Ovary (tissue), 7 donors: ENCODE measurements at regions not wholly inside any gene's neighbourhood (a gene's known extent, or its start where the extent isn't known, plus 50 kb on each side); places are given as distances from the start of the nearest gene placed in this dataset.

Experiments
- DNase-seq, 5 donors: peaks; one replicate each; pipeline ENCODE4 v3.0.0-alpha.2; 2019 to 2020
- H3K27ac ChIP-seq, 2 donors: fragments of 200-600 bp; one replicate each; pipeline versions ENCODE4 v1.5.1 to v1.8.0; 2019 to 2022
- H3K27me3 ChIP-seq: fragments of 200-600 bp; one replicate; pipeline ENCODE4 v1.8.0; 2022
- H3K36me3 ChIP-seq: fragments of 200-600 bp; sonication (generic); one replicate; pipeline ENCODE4 v1.5.1; 2019
- H3K4me1 ChIP-seq: one replicate; pipeline ENCODE4 v1.8.1; 2013; ENCODE audit warnings: mild to moderate bottlenecking, moderate library complexity; ENCODE audit not compliant: insufficient read depth
- H3K4me3 ChIP-seq: fragments of 200-600 bp; sonication (generic); one replicate; pipeline ENCODE4 v1.5.1; 2017
- H3K9me3 ChIP-seq, 2 donors: fragments of 200-600 bp in 1 of 2; sonication (generic) in 1 of 2; one replicate each; pipeline versions ENCODE4 v1.5.1 to v1.8.1; 2013 to 2019; ENCODE audit warnings: mild to moderate bottlenecking in 1 of 2, moderate library complexity in 1 of 2
- CTCF ChIP-seq, 3 donors: fragments of 450-650 bp in 2 of 3; fragments of 200-600 bp in 1 of 3; IDR thresholded peaks; one replicate each; pipeline versions ENCODE4 v1.5.1 to v1.8.0; 2016 to 2022; ENCODE audit warnings: antibody characterized with exemption in 3 of 3, mild to moderate bottlenecking in 1 of 3
- EP300 ChIP-seq: sonication (generic); formaldehyde crosslinking; IDR thresholded peaks from one replicate; pipeline ENCODE4 v1.6.1; 2017; ENCODE audit warnings: antibody characterized with exemption
- POLR2A ChIP-seq: fragments of 450-650 bp; IDR thresholded peaks from one replicate; pipeline ENCODE4 v1.6.1; 2017; ENCODE audit warnings: antibody characterized with exemption, mild to moderate bottlenecking, moderate library complexity
- WGBS, 3 donors: extraction: QIAGEN DNeasy Blood & Tissue Kit in 1 of 3; methylation state at CpG; one replicate each; pipeline versions ENCODE4 v1.1.5 to v1.1.7; 2013 to 2017; 5-methylcytosine and 5-hydroxymethylcytosine counted together
- intact Hi-C, 4 donors: fragments of 100-400 bp; cut with DNase I; formaldehyde crosslinking; loops; one replicate each; pipeline versions ENCODE4 v1.11.0 to v1.15.1; 2022 to 2023
- donor health status: DM: no; HTN: no; CAD: no; lungs with moderate emphysema.
- donor health status: DM: no; HTN: no; CAD: no.
- donor health status: Bipolar disorder and iron deficiency.
- donor health status: DM: no; HTN: no; CAD: no.
- donor health status: DM: yes; HTN: yes; CAD: no.

DNA sequence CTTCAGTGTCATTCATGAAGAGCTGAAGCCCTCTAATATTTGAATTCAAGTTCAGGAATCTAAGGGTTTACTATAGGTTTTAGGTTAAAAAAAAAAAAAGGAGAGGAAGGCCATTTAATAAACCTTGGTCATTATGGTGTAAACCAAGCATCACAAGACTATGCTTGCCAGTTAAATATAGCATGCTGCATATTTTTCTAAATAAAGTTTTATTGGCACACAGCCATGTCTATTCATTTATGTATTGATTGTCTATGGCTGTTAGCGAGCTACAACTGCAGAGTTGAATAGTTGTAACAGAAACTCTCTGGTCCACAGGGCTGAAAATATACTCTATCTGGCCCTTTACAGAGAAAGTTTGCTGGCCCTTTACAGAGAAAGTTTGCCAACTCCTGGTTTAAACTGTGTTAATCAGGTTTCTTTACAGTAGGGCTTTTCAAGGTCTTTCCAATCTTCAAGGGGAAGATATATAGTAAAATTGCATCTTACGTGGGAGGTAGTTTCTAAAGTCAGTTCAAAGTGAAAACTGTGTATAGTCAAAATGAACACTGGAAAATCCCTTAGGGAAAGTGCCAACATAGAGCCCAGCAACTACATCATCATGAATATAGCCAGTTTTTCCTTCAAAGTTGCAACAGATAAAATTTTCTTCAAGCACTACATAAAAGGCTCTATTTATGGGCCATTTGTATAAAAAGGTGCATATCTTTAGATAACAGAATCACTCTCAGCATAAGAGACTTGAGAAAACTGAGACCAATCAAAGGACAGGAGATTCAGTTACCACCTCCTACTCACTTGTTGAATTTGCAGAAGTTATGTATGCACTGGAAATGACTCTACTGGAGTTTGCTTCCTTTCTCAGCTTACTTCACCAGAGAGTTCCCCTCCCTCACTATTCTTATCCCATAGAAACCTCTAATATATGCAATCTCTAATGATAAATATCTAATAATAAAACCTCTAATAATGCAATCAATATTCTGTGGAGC lies 49.7 kb upstream of the FRMD4B start:
- Histone ChIP-seq H3K4me3 (no peak overlapping the region), H3K27me3 (no peaks in the 10 kb centered on the region), H3K4me1 (no peaks in the 10 kb centered on the region), H3K27ac (no peak overlapping the region), H3K36me3 (no peaks in the 10 kb centered on the region), H3K9me3 (no peaks in the 10 kb centered on the region)
- DNase-seq = no peak
- TF ChIP-seq POLR2A (no peak), CTCF (IDR thresholded peaks at IDR 0.05) (no peak), EP300 (no peak)
- intact Hi-C loops = loop anchor here in 2 of 4 donors (10.0 kb wide), 1 partner anchor 229 kb away; no protein-coding TSS in a partner anchor
- 73 to 81% (median 79%) methylated on average over 2 of the region's 2 CpGs for WGBS, 3 donors
